ENCODE measurements at regions not wholly inside any gene's neighbourhood (a gene's known extent, or its start where the extent isn't known, plus 50 kb on each side); places are given as distances from the start of the nearest gene placed in this dataset.

- TF ChIP-seq CTCF (IDR thresholded peaks at IDR 0.05), result peak; percentile 96
Observed at GRCh38 chr14:104341532-104342434, 203.4 kb downstream of the KIF26A start.

- no peak for TF ChIP-seq CTCF (IDR thresholded peaks at IDR 0.05)
Observed at GRCh38 chr14:104342435-104343293, 204.3 kb downstream of the KIF26A start.

GRCh38 chr14:104343294-104343625, 204.9 kb downstream of the KIF26A start:
- no peak for TF ChIP-seq CTCF (IDR thresholded peaks at IDR 0.05)

GRCh38 chr14:104343690-104344640, 205.6 kb downstream of the KIF26A start:
- TF ChIP-seq CTCF (IDR thresholded peaks at IDR 0.05), result no peak

- no peak for TF ChIP-seq CTCF (IDR thresholded peaks at IDR 0.05)
Observed at GRCh38 chr14:104344818-104345620, 206.6 kb downstream of the KIF26A start.

GRCh38 chr14:104345621-104346462, 207.5 kb downstream of the KIF26A start:
- no peak for TF ChIP-seq CTCF (IDR thresholded peaks at IDR 0.05)

Measured in LNCAP (cell line).